Activated CD8-positive, alpha-beta memory T cell treated with anti-CD3 and anti-CD28 coated beads, Interleukin-2, amount 10 ng/mL, durations not matched to agents 7 days and 5 days (primary cell): ENCODE measurements at regions not wholly inside any gene's neighbourhood (a gene's known extent, or its start where the extent isn't known, plus 50 kb on each side); places are given as distances from the start of the nearest gene placed in this dataset.
A peak's percentile ranks its signal among the peaks of the same experiment; 100 is the strongest.

ENCODE experiments used
- ATAC-seq: fragments of 150-1000 bp; cut with Tn5 transposase; one replicate; pipeline ENCODE4 v1.10.0; 2021; ENCODE audit warnings: moderate library complexity
- CTCF ChIA-PET: fragments of 350-600 bp; sonication (Branson Sonifier 250); formaldehyde crosslinking; loops from one replicate; lab custom pipeline; 2021; ENCODE audit warnings: antibody characterized with exemption; lab: Charles Lee
- DNase-seq: peaks from one replicate; pipeline ENCODE4 v3.0.0-alpha.2; 2020
- H3K27ac Mint-ChIP-seq: one replicate; pipeline ENCODE4 v1.8.0; 2021; ENCODE audit warnings: mild to moderate bottlenecking, mixed read lengths
- H3K27me3 Mint-ChIP-seq: one replicate; pipeline ENCODE4 v1.8.0; 2021; ENCODE audit warnings: mixed read lengths
- H3K36me3 Mint-ChIP-seq: one replicate; pipeline ENCODE4 v1.8.0; 2021; ENCODE audit warnings: mild to moderate bottlenecking, mixed read lengths
- H3K4me1 Mint-ChIP-seq: one replicate; pipeline ENCODE4 v1.8.0; 2021; ENCODE audit warnings: mixed read lengths
- H3K4me3 Mint-ChIP-seq: one replicate; pipeline ENCODE4 v1.8.0; 2021; ENCODE audit warnings: mild to moderate bottlenecking, moderate library complexity, mixed read lengths
- H3K9me3 Mint-ChIP-seq: one replicate; pipeline ENCODE4 v1.8.0; 2022; ENCODE audit warnings: low read depth, mixed read lengths

GRCh38 chr18:2091937-2092336, 479.4 kb downstream of the METTL4 start:
- Mint-ChIP-seq H3K27ac (no peak overlapping the region), H3K4me1 (peaks cover 6% of the 10 kb centered on the region), H3K9me3 (no peaks in the 10 kb centered on the region), H3K36me3 (no peaks in the 10 kb centered on the region), H3K4me3 (no peak overlapping the region), H3K27me3 (no peaks in the 10 kb centered on the region)
- ATAC-seq: no peak
- no peak for DNase-seq
- CTCF ChIA-PET: no interaction called here

- H3K4me3 Mint-ChIP-seq: no peak overlapping the region
- no peaks in the 10 kb centered on the region for H3K4me1 Mint-ChIP-seq
- ATAC-seq: no peak
- no peak for DNase-seq
- H3K27ac Mint-ChIP-seq: no peak overlapping the region
- no peaks in the 10 kb centered on the region for H3K36me3 Mint-ChIP-seq
- CTCF ChIA-PET: no interaction called here
- H3K9me3 Mint-ChIP-seq: no peaks in the 10 kb centered on the region
- peaks cover 4% of the 10 kb centered on the region for H3K27me3 Mint-ChIP-seq
Observed at GRCh38 chr18:2096551-2096950, 474.8 kb downstream of the METTL4 start.

GRCh38 chr18:2100694-2101213, 470.6 kb downstream of the METTL4 start:
- peaks cover 6% of the 10 kb centered on the region for H3K27me3 Mint-ChIP-seq
- H3K4me1 Mint-ChIP-seq: no peaks in the 10 kb centered on the region
- no peak for DNase-seq
- CTCF ChIA-PET: no interaction called here
- no peaks in the 10 kb centered on the region for H3K9me3 Mint-ChIP-seq
- no peak for ATAC-seq
- no peak overlapping the region for H3K4me3 Mint-ChIP-seq
- no peaks in the 10 kb centered on the region for H3K36me3 Mint-ChIP-seq
- H3K27ac Mint-ChIP-seq: no peak overlapping the region

- CTCF ChIA-PET: no interaction called here
Observed at GRCh38 chr18:2102022-2102421, 469.3 kb downstream of the METTL4 start.

GRCh38 chr18:2103299-2103698, 468.0 kb downstream of the METTL4 start:
- Mint-ChIP-seq H3K4me1 (no peaks in the 10 kb centered on the region), H3K27me3 (peaks cover 6% of the 10 kb centered on the region), H3K4me3 (no peak overlapping the region), H3K27ac (no peak overlapping the region), H3K9me3 (no peaks in the 10 kb centered on the region), H3K36me3 (no peaks in the 10 kb centered on the region)
- ATAC-seq (no peak), DNase-seq (no peak)
- CTCF ChIA-PET: interaction anchor here (0.9 to 2.6 kb wide), 2 partner anchors 18 to 28 kb away, joined by 3 to 9 read pairs; no protein-coding TSS in a partner anchor

More at GRCh38 chr18:2102022-2102421, 469.3 kb downstream of the METTL4 start:
- Mint-ChIP-seq H3K4me3 (no peak overlapping the region), H3K36me3 (no peaks in the 10 kb centered on the region), H3K9me3 (no peaks in the 10 kb centered on the region), H3K27ac (no peak overlapping the region), H3K4me1 (no peaks in the 10 kb centered on the region), H3K27me3 (peaks cover 6% of the 10 kb centered on the region)
- DNase-seq (no peak), ATAC-seq (no peak)

- peak; percentile 81 for ATAC-seq
- Mint-ChIP-seq H3K9me3 (no peaks in the 10 kb centered on the region), H3K27me3 (peaks cover 2% of the 10 kb centered on the region), H3K36me3 (no peaks in the 10 kb centered on the region), H3K4me1 (no peaks in the 10 kb centered on the region), H3K4me3 (no peak overlapping the region), H3K27ac (no peak overlapping the region)
- CTCF ChIA-PET: interaction anchor here (0.7 to 3.7 kb wide), 9 partner anchors 10 to 443 kb away, joined by 3 to 24 read pairs (median 7); no protein-coding TSS in a partner anchor
- DNase-seq: peak; percentile 52
Observed at GRCh38 chr18:2104620-2105462, 466.5 kb downstream of the METTL4 start.

- Mint-ChIP-seq H3K4me1 (no peaks in the 10 kb centered on the region), H3K4me3 (no peak overlapping the region), H3K36me3 (no peaks in the 10 kb centered on the region), H3K9me3 (no peaks in the 10 kb centered on the region), H3K27ac (no peak overlapping the region), H3K27me3 (peaks cover 7% of the 10 kb centered on the region)
- CTCF ChIA-PET: no interaction called here
- no peak for DNase-seq
- no peak for ATAC-seq
Observed at GRCh38 chr18:2108591-2108990, 462.7 kb downstream of the METTL4 start.

GRCh38 chr18:2111456-2111855, 459.8 kb downstream of the METTL4 start:
- Mint-ChIP-seq H3K27ac (no peak overlapping the region), H3K9me3 (no peaks in the 10 kb centered on the region), H3K36me3 (no peaks in the 10 kb centered on the region), H3K4me1 (no peaks in the 10 kb centered on the region), H3K4me3 (no peak overlapping the region), H3K27me3 (peaks cover 6% of the 10 kb centered on the region)
- ATAC-seq: no peak
- DNase-seq: no peak
- CTCF ChIA-PET: no interaction called here

GRCh38 chr18:2112435-2113045, 458.8 kb downstream of the METTL4 start:
- H3K36me3 Mint-ChIP-seq: no peaks in the 10 kb centered on the region
- ATAC-seq: no peak
- H3K27me3 Mint-ChIP-seq: peaks cover 6% of the 10 kb centered on the region
- no peaks in the 10 kb centered on the region for H3K9me3 Mint-ChIP-seq
- H3K4me3 Mint-ChIP-seq: no peak overlapping the region
- H3K27ac Mint-ChIP-seq: no peak overlapping the region
- DNase-seq: no peak
- no peaks in the 10 kb centered on the region for H3K4me1 Mint-ChIP-seq
- CTCF ChIA-PET: no interaction called here

GRCh38 chr18:2114289-2114688, 457.0 kb downstream of the METTL4 start:
- Mint-ChIP-seq H3K9me3 (no peaks in the 10 kb centered on the region), H3K4me3 (no peak overlapping the region), H3K27ac (no peak overlapping the region), H3K27me3 (peaks cover 10% of the 10 kb centered on the region), H3K36me3 (no peaks in the 10 kb centered on the region), H3K4me1 (no peaks in the 10 kb centered on the region)
- ATAC-seq (no peak), DNase-seq (no peak)
- CTCF ChIA-PET: interaction anchor here (1.4 to 1.7 kb wide), 2 partner anchors 8 to 10 kb away, joined by 4 to 5 read pairs; no protein-coding TSS in a partner anchor

GRCh38 chr18:2114765-2115164, 456.5 kb downstream of the METTL4 start:
- ATAC-seq (no peak), DNase-seq (no peak)
- H3K4me1 Mint-ChIP-seq: no peaks in the 10 kb centered on the region
- H3K27ac Mint-ChIP-seq: no peak overlapping the region
- no peaks in the 10 kb centered on the region for H3K36me3 Mint-ChIP-seq
- no peak overlapping the region for H3K4me3 Mint-ChIP-seq
- CTCF ChIA-PET: interaction anchor here (1.4 to 1.7 kb wide), 2 partner anchors 9 to 10 kb away, joined by 4 to 5 read pairs; no protein-coding TSS in a partner anchor
- no peaks in the 10 kb centered on the region for H3K9me3 Mint-ChIP-seq
- peaks cover 10% of the 10 kb centered on the region for H3K27me3 Mint-ChIP-seq

- H3K27ac Mint-ChIP-seq: no peak overlapping the region
- ATAC-seq (no peak), DNase-seq (no peak)
- no peaks in the 10 kb centered on the region for H3K36me3 Mint-ChIP-seq
- peaks cover 4% of the 10 kb centered on the region for H3K27me3 Mint-ChIP-seq
- H3K4me3 Mint-ChIP-seq: no peak overlapping the region
- CTCF ChIA-PET: interaction anchor here (1.8 kb wide), 1 partner anchor 17 kb away, joined by 9 read pairs; no protein-coding TSS in a partner anchor
- no peaks in the 10 kb centered on the region for H3K4me1 Mint-ChIP-seq
- H3K9me3 Mint-ChIP-seq: no peaks in the 10 kb centered on the region
Observed at GRCh38 chr18:2121224-2121623, 450.1 kb downstream of the METTL4 start.

- Mint-ChIP-seq H3K27ac (no peak overlapping the region), H3K36me3 (no peaks in the 10 kb centered on the region), H3K27me3 (peaks cover 4% of the 10 kb centered on the region), H3K4me3 (no peak overlapping the region), H3K4me1 (no peaks in the 10 kb centered on the region), H3K9me3 (no peaks in the 10 kb centered on the region)
- CTCF ChIA-PET: no interaction called here
- no peak for ATAC-seq
- DNase-seq: no peak
Observed at GRCh38 chr18:2123077-2123476, 448.2 kb downstream of the METTL4 start.
